Smooth muscle cell (in vitro differentiated cells): ENCODE measurements at regions not wholly inside any gene's neighbourhood (a gene's known extent, or its start where the extent isn't known, plus 50 kb on each side); places are given as distances from the start of the nearest gene placed in this dataset.
A peak's percentile ranks its signal among the peaks of the same experiment; 100 is the strongest.

Source experiments
- DNase-seq: peaks from one replicate; lab custom pipeline; 2025; ENCODE audit not compliant: unreplicated experiment; lab: John Stamatoyannopoulos, UW
- H2AFZ ChIP-seq: fragments of 200-600 bp; sonication (generic); 2 replicates; pipeline ENCODE4 v1.6.0; 2016; ENCODE audit warnings: antibody characterized with exemption, low read depth, mild to moderate bottlenecking
- H3F3A ChIP-seq: fragments of 200-600 bp; sonication (generic); 2 replicates; pipeline ENCODE4 v1.6.0; 2017; ENCODE audit warnings: antibody characterized with exemption, low read depth
- H3K27ac ChIP-seq: fragments of 200-600 bp; sonication (generic); 2 replicates; pipeline ENCODE4 v1.5.1; 2016; ENCODE audit warnings: low read depth, mild to moderate bottlenecking
- H3K27me3 ChIP-seq: fragments of 200-600 bp; sonication (generic); 2 replicates; pipeline ENCODE4 v1.6.1; 2016; ENCODE audit warnings: low read depth, mild to moderate bottlenecking
- H3K36me3 ChIP-seq: fragments of 200-600 bp; sonication (generic); 2 replicates; pipeline ENCODE4 v1.5.1; 2016; ENCODE audit warnings: low read depth
- H3K4me1 ChIP-seq: fragments of 200-600 bp; sonication (generic); 2 replicates; pipeline ENCODE4 v1.5.1; 2016; ENCODE audit warnings: low read depth
- H3K4me2 ChIP-seq: fragments of 200-600 bp; sonication (generic); 2 replicates; pipeline ENCODE4 v1.6.0; 2016; ENCODE audit warnings: mild to moderate bottlenecking
- H3K4me3 ChIP-seq: fragments of 200-600 bp; sonication (generic); 2 replicates; pipeline ENCODE4 v1.5.1; 2016; ENCODE audit warnings: mild to moderate bottlenecking
- H3K79me2 ChIP-seq: fragments of 200-600 bp; sonication (generic); 2 replicates; pipeline ENCODE4 v1.6.0; 2016; ENCODE audit warnings: low read depth, mild to moderate bottlenecking
- H3K9ac ChIP-seq: fragments of 200-600 bp; sonication (generic); 2 replicates; pipeline ENCODE4 v1.6.0; 2016; ENCODE audit warnings: low read depth
- H3K9me3 ChIP-seq: fragments of 200-600 bp; sonication (generic); replicated peaks from 2 replicates; pipeline ENCODE4 v1.5.1; 2016; ENCODE audit warnings: low read depth
- H4K20me1 ChIP-seq: fragments of 200-600 bp; sonication (generic); 2 replicates; pipeline ENCODE4 v1.6.0; 2016; ENCODE audit warnings: low read depth
- CTCF ChIP-seq: fragments of 200-600 bp; sonication (generic); IDR thresholded peaks from 2 replicates; pipeline ENCODE4 v1.5.1; 2017; ENCODE audit warnings: borderline replicate concordance, mild to moderate bottlenecking, antibody characterized with exemption; ENCODE audit not compliant: insufficient read depth, poor library complexity, severe bottlenecking
- WGBS: methylation state at CpG from one replicate; pipeline ENCODE4 v1.1.7; 2016; ENCODE audit warnings: low lambda C conversion rate; 5-methylcytosine and 5-hydroxymethylcytosine counted together

- H3K27me3 ChIP-seq = no peaks in the 10 kb centered on the region
- DNase-seq = no peak
- no peak overlapping the region for H3K27ac ChIP-seq
- 76% methylated on average over 18 of the region's 19 CpGs for WGBS
- H3K9ac ChIP-seq = no peak overlapping the region
- H3K36me3 ChIP-seq = no peaks in the 10 kb centered on the region
- no peak overlapping the region for H2AFZ ChIP-seq
- no peak overlapping the region for H3K4me2 ChIP-seq
- H3K9me3 ChIP-seq = no peaks in the 10 kb centered on the region
- no peaks in the 10 kb centered on the region for H3F3A ChIP-seq
- no peak for TF ChIP-seq CTCF
- no peaks in the 10 kb centered on the region for H3K79me2 ChIP-seq
- H3K4me1 ChIP-seq = peaks cover 4% of the 10 kb centered on the region
- H3K4me3 ChIP-seq = no peak overlapping the region
- H4K20me1 ChIP-seq = no peaks in the 10 kb centered on the region
These were observed 75.2 kb upstream of the TARDBP start for GRCh38 chr1:10936998-10937901.

DNA sequence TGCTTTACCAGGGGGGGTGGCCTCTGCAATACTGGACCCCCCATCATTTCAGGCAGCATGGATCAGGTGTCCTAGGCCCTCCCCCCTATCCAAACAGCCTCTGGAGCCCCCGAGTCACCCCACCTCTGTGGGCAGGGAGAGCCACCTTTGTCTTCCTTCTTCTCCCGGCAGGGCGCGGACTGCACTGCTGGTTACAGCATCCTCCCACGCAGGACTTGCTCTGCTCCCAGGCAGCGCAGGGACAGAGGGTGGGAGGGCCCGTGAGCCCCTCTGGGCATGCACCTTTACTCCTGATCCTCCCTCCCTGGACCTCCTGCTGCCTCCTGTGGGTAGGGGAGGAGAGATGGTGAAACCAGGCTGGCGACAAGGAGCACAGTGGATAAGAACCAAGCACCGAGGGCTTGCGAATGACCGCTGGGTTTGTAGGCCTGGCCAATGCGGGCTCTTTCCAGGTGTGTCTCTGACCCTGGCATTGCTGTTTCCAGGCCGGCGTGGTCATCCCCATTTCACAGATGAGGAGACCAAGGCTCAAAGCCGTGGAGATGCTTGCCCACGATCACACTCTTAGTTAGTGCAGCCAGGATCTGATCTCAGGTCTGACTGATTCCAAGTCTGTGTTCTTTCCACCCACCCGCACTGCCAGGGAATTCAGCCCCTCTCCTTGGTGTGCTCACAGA is 73.6 kb upstream of the TARDBP start:
- no peaks in the 10 kb centered on the region for H3K79me2 ChIP-seq
- H4K20me1 ChIP-seq = no peaks in the 10 kb centered on the region
- peaks cover 11% of the 10 kb centered on the region for H3K27me3 ChIP-seq
- H3K9me3 ChIP-seq = no peaks in the 10 kb centered on the region
- no peak overlapping the region for H3K4me3 ChIP-seq
- no peak for TF ChIP-seq CTCF
- peaks cover 4% of the 10 kb centered on the region for H3K4me1 ChIP-seq
- DNase-seq = no peak
- no peak overlapping the region for H3K9ac ChIP-seq
- H3F3A ChIP-seq = no peaks in the 10 kb centered on the region
- H3K4me2 ChIP-seq = no peak overlapping the region
- WGBS = 92% methylated on average over 17 of the region's 17 CpGs
- H3K36me3 ChIP-seq = no peaks in the 10 kb centered on the region
- H2AFZ ChIP-seq = no peak overlapping the region
- H3K27ac ChIP-seq = no peak overlapping the region

DNA sequence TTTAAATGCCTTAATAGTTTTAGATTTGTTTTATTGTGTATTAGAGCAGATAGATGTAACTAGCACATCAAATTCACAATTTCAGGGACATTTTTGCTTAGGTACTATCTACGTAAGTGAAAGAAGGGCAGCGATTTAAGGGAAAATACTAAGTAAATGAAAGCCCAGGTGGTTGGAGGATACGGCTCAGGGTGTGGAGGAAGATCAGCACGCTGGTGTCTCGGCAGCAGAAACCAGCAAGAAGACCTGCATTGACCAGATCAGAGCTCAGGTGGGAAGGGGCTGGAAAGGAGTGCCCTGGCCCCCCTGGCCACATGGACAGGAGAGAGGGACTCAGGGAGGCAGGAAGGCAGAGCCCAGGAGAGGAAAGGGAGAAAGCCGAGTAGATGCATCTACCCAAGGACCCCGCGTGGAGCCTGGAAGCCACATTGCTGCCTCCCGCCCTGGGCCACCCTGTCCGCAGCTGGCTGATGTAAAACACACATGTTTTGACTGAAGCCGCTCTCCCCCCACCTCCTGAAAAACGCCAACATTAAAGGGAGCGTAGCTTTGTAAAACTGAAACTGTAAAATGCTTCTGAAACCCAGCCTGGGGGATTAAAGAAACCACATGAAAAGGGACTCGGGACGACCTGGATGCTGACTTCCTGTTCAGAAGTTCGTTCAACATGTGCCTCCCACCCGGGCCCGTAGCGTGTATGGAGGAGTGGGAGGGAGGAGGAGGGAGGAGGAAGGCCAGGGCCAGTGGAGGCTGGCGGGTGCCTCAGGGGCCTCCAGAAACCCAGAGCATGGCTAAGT is 72.6 kb upstream of the TARDBP start:
- no peak overlapping the region for H3K27ac ChIP-seq
- WGBS = 46% methylated on average over 20 of the region's 20 CpGs
- no peak overlapping the region for H3K4me3 ChIP-seq
- no peak for TF ChIP-seq CTCF
- H3K79me2 ChIP-seq = no peaks in the 10 kb centered on the region
- H4K20me1 ChIP-seq = no peaks in the 10 kb centered on the region
- peaks cover 19% of the 10 kb centered on the region for H3K27me3 ChIP-seq
- H3K4me2 ChIP-seq = peak overlapping the region; percentile 79
- peaks cover 4% of the 10 kb centered on the region for H3K4me1 ChIP-seq
- no peak for DNase-seq
- H3K9me3 ChIP-seq = no peaks in the 10 kb centered on the region
- no peak overlapping the region for H3K9ac ChIP-seq
- H3K36me3 ChIP-seq = no peaks in the 10 kb centered on the region
- peak overlapping the region; percentile 90 for H2AFZ ChIP-seq
- H3F3A ChIP-seq = no peaks in the 10 kb centered on the region
